ENCODE measurements at regions not wholly inside any gene's neighbourhood (a gene's known extent, or its start where the extent isn't known, plus 50 kb on each side); places are given as distances from the start of the nearest gene placed in this dataset.

DNA sequence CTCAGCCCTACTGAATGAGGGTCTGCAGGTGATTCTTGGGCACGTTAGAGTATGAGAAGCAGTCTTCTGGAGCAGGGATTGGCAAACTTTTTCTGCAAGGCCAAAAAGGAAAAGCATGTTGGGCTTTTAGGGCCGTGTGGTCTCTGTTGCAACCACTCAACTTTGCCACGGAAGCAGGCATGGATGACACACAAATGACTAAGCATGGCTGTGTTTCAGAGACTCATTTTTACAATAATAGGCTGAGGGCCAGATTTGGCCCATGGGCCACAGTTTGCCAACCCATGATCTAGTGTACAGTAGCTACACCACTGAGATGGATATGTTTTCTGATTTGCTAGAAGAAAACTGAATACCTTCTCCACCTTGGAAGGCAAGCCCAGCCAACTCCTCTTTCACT is 66.1 kb upstream of the PRICKLE2 start:
- no peak for TF ChIP-seq EZH2 (IDR thresholded peaks at IDR 0.05; ENCODE audit: insufficient read depth, poor library complexity, severe bottlenecking)
- TF ChIP-seq EZH2phosphoT487 (IDR thresholded peaks at IDR 0.05; ENCODE audit: insufficient read depth, low read depth): no peak

Data from GM23248 (cell line).